GM04503 (cell line): ENCODE measurements at regions not wholly inside any gene's neighbourhood (a gene's known extent, or its start where the extent isn't known, plus 50 kb on each side); places are given as distances from the start of the nearest gene placed in this dataset.
A peak's percentile ranks its signal among the peaks of the same experiment; 100 is the strongest.

Experiments used
- DNase-seq: peaks from one replicate; pipeline ENCODE4 v3.0.0-alpha.2; 2012; ENCODE audit warnings: low read depth

- no peak for DNase-seq
Measured at GRCh38 chr6:87995461-87995860, 52.2 kb upstream of the SPACA1 start.

GRCh38 chr6:87993356-87993755 lies 54.3 kb upstream of the SPACA1 start:
- DNase-seq: no peak

- DNase-seq: no peak
Measured at GRCh38 chr6:87990871-87991270, 56.8 kb upstream of the SPACA1 start.

GRCh38 chr6:87982134-87982533 lies 65.5 kb upstream of the SPACA1 start:
- DNase-seq: no peak

GRCh38 chr6:87979737-87980136 lies 67.9 kb upstream of the SPACA1 start:
- DNase-seq: no peak

- no peak for DNase-seq
Measured at GRCh38 chr6:87976616-87977015, 71.0 kb upstream of the SPACA1 start.

- no peak for DNase-seq
Measured at GRCh38 chr6:87975561-87975960, 72.1 kb upstream of the SPACA1 start.

GRCh38 chr6:87972279-87972678 lies 75.4 kb upstream of the SPACA1 start:
- no peak for DNase-seq

- DNase-seq: no peak
Measured at GRCh38 chr6:87971605-87972262, 75.9 kb upstream of the SPACA1 start.

- DNase-seq: no peak
Measured at GRCh38 chr6:87968435-87969278, 79.0 kb upstream of the SPACA1 start.

GRCh38 chr6:87965806-87966205 lies 81.8 kb upstream of the SPACA1 start:
- DNase-seq: no peak

- DNase-seq: no peak
Measured at GRCh38 chr6:87959083-87959482, 88.6 kb upstream of the SPACA1 start.

GRCh38 chr6:87951751-87952150 lies 95.9 kb upstream of the SPACA1 start:
- no peak for DNase-seq

GRCh38 chr6:87950614-87951013 lies 97.0 kb upstream of the SPACA1 start:
- DNase-seq: no peak

GRCh38 chr6:87949194-87949593 lies 98.4 kb upstream of the SPACA1 start:
- no peak for DNase-seq

GRCh38 chr6:87946669-87947068 lies 101.0 kb upstream of the SPACA1 start:
- DNase-seq: no peak

GRCh38 chr6:87945966-87946365 lies 101.7 kb upstream of the SPACA1 start:
- no peak for DNase-seq

- DNase-seq: no peak
Measured at GRCh38 chr6:87945181-87945580, 102.5 kb upstream of the SPACA1 start.

- DNase-seq: peak; percentile 39
Measured at GRCh38 chr6:87944541-87944954, 103.1 kb upstream of the SPACA1 start.

- no peak for DNase-seq
Measured at GRCh38 chr6:87943191-87943590, 104.5 kb upstream of the SPACA1 start.

- no peak for DNase-seq
Measured at GRCh38 chr6:87941556-87942358, 105.9 kb upstream of the SPACA1 start.

GRCh38 chr6:87939776-87940175 lies 107.9 kb upstream of the SPACA1 start:
- DNase-seq: no peak

- DNase-seq: no peak
Measured at GRCh38 chr6:87938287-87938686, 109.4 kb upstream of the SPACA1 start.
